IgD-negative memory B cell (primary cell): ENCODE measurements at regions not wholly inside any gene's neighbourhood (a gene's known extent, or its start where the extent isn't known, plus 50 kb on each side); places are given as distances from the start of the nearest gene placed in this dataset.

Experiments used
- H3K27ac Mint-ChIP-seq, 3 donors: one replicate each; pipeline ENCODE4 v1.8.0; 2020 to 2022; ENCODE audit warnings: mild to moderate bottlenecking in 3 of 3, mixed read lengths in 3 of 3, moderate library complexity in 1 of 3
- H3K27me3 Mint-ChIP-seq: one replicate; pipeline ENCODE4 v1.8.0; 2021; ENCODE audit warnings: mixed read lengths
- H3K36me3 Mint-ChIP-seq: one replicate; pipeline ENCODE4 v1.8.0; 2020; ENCODE audit warnings: mild to moderate bottlenecking, mixed read lengths
- H3K4me1 Mint-ChIP-seq, 3 donors: one replicate each; pipeline ENCODE4 v1.8.0; 2020 to 2022; ENCODE audit warnings: mixed read lengths in 3 of 3, mild to moderate bottlenecking in 1 of 3
- H3K4me3 Mint-ChIP-seq, 4 donors: one replicate each; pipeline ENCODE4 v1.8.0; 2020 to 2022; ENCODE audit warnings: mild to moderate bottlenecking in 4 of 4, mixed read lengths in 4 of 4, moderate library complexity in 3 of 4
- H3K9me3 Mint-ChIP-seq, 3 donors: one replicate each; pipeline ENCODE4 v1.8.0; 2020 to 2021; ENCODE audit warnings: mixed read lengths in 3 of 3, mild to moderate bottlenecking in 1 of 3

- Mint-ChIP-seq H3K9me3 (peaks cover 1 to 3% (median 3%) of the 10 kb centered on the region in 3 donors), H3K4me3 (no peak overlapping the region), H3K27ac (no peak overlapping the region), H3K4me1 (peaks cover 0 to 3% (median 0%) of the 10 kb centered on the region in 3 donors), H3K27me3 (no peaks in the 10 kb centered on the region), H3K36me3 (peaks cover 3% of the 10 kb centered on the region)
Observed at GRCh38 chr6:87784690-87785089, 82.7 kb upstream of the AKIRIN2 start.

- Mint-ChIP-seq H3K36me3 (peaks cover 3% of the 10 kb centered on the region), H3K9me3 (peaks cover 1 to 3% (median 3%) of the 10 kb centered on the region in 3 donors), H3K27me3 (no peaks in the 10 kb centered on the region), H3K4me1 (peaks cover 0 to 3% (median 0%) of the 10 kb centered on the region in 3 donors), H3K27ac (no peak overlapping the region), H3K4me3 (no peak overlapping the region)
Observed at GRCh38 chr6:87784051-87784450, 82.0 kb upstream of the AKIRIN2 start.

- Mint-ChIP-seq H3K9me3 (peaks cover 0 to 1% (median 0%) of the 10 kb centered on the region in 3 donors), H3K4me3 (no peak overlapping the region), H3K36me3 (no peaks in the 10 kb centered on the region), H3K27me3 (no peaks in the 10 kb centered on the region), H3K27ac (no peak overlapping the region), H3K4me1 (no peaks in the 10 kb centered on the region)
Observed at GRCh38 chr6:87779542-87779941, 77.5 kb upstream of the AKIRIN2 start.

- no peaks in the 10 kb centered on the region for H3K9me3 Mint-ChIP-seq
- no peaks in the 10 kb centered on the region for H3K36me3 Mint-ChIP-seq
- H3K4me1 Mint-ChIP-seq = no peaks in the 10 kb centered on the region
- H3K4me3 Mint-ChIP-seq = no peak overlapping the region
- no peaks in the 10 kb centered on the region for H3K27me3 Mint-ChIP-seq
- H3K27ac Mint-ChIP-seq = no peak overlapping the region
Observed at GRCh38 chr6:87772597-87773530, 70.8 kb upstream of the AKIRIN2 start.

GRCh38 chr6:87767478-87767877 is 65.4 kb upstream of the AKIRIN2 start:
- Mint-ChIP-seq H3K9me3 (no peaks in the 10 kb centered on the region), H3K4me1 (no peaks in the 10 kb centered on the region), H3K36me3 (no peaks in the 10 kb centered on the region), H3K27me3 (no peaks in the 10 kb centered on the region), H3K27ac (no peak overlapping the region), H3K4me3 (no peak overlapping the region)

GRCh38 chr6:87766211-87766610 is 64.2 kb upstream of the AKIRIN2 start:
- H3K4me1 Mint-ChIP-seq = no peaks in the 10 kb centered on the region
- H3K36me3 Mint-ChIP-seq = no peaks in the 10 kb centered on the region
- no peak overlapping the region for H3K4me3 Mint-ChIP-seq
- H3K27ac Mint-ChIP-seq = peak overlapping the region in 1 of 3 donors; percentile 31
- H3K27me3 Mint-ChIP-seq = no peaks in the 10 kb centered on the region
- no peaks in the 10 kb centered on the region for H3K9me3 Mint-ChIP-seq

GRCh38 chr6:87763901-87764300 is 61.9 kb upstream of the AKIRIN2 start:
- Mint-ChIP-seq H3K27ac (peak overlapping the region in 1 of 3 donors; percentile 10), H3K4me1 (no peaks in the 10 kb centered on the region), H3K9me3 (no peaks in the 10 kb centered on the region), H3K27me3 (no peaks in the 10 kb centered on the region), H3K4me3 (no peak overlapping the region), H3K36me3 (no peaks in the 10 kb centered on the region)

GRCh38 chr6:87763276-87763675 is 61.2 kb upstream of the AKIRIN2 start:
- H3K4me1 Mint-ChIP-seq = no peaks in the 10 kb centered on the region
- H3K4me3 Mint-ChIP-seq = no peak overlapping the region
- H3K27ac Mint-ChIP-seq = no peak overlapping the region
- no peaks in the 10 kb centered on the region for H3K27me3 Mint-ChIP-seq
- no peaks in the 10 kb centered on the region for H3K9me3 Mint-ChIP-seq
- H3K36me3 Mint-ChIP-seq = no peaks in the 10 kb centered on the region

GRCh38 chr6:87762116-87762515 is 60.1 kb upstream of the AKIRIN2 start:
- Mint-ChIP-seq H3K27ac (no peak overlapping the region), H3K9me3 (no peaks in the 10 kb centered on the region), H3K4me1 (peaks cover under 1 to 4% (median under 1%) of the 10 kb centered on the region in 3 donors), H3K36me3 (no peaks in the 10 kb centered on the region), H3K4me3 (no peak overlapping the region), H3K27me3 (no peaks in the 10 kb centered on the region)

- peaks cover 2 to 5% (median 4%) of the 10 kb centered on the region in 3 donors for H3K9me3 Mint-ChIP-seq
- peaks cover 8% of the 10 kb centered on the region for H3K36me3 Mint-ChIP-seq
- no peaks in the 10 kb centered on the region for H3K27me3 Mint-ChIP-seq
- H3K4me1 Mint-ChIP-seq = peaks cover 22 to 24% (median 23%) of the 10 kb centered on the region in 3 donors
- no peak overlapping the region for H3K27ac Mint-ChIP-seq
- peak overlapping the region in 1 of 4 donors; percentile 65 for H3K4me3 Mint-ChIP-seq
Observed at GRCh38 chr6:87757792-87758191, 55.8 kb upstream of the AKIRIN2 start.

- peaks cover 10% of the 10 kb centered on the region for H3K36me3 Mint-ChIP-seq
- no peaks in the 10 kb centered on the region for H3K27me3 Mint-ChIP-seq
- peak overlapping the region in 3 of 4 donors; percentile 18 to 80 (median 61) for H3K4me3 Mint-ChIP-seq
- peaks cover 22 to 24% (median 23%) of the 10 kb centered on the region in 3 donors for H3K4me1 Mint-ChIP-seq
- H3K27ac Mint-ChIP-seq = peak overlapping the region; percentile 75 to 95 (median 94)
- H3K9me3 Mint-ChIP-seq = peaks cover 2 to 5% (median 4%) of the 10 kb centered on the region in 3 donors
Observed at GRCh38 chr6:87756858-87757257, 54.8 kb upstream of the AKIRIN2 start.

GRCh38 chr6:87755708-87756671 is 54.0 kb upstream of the AKIRIN2 start:
- peaks cover 22 to 24% (median 23%) of the 10 kb centered on the region in 3 donors for H3K4me1 Mint-ChIP-seq
- H3K36me3 Mint-ChIP-seq = peaks cover 10% of the 10 kb centered on the region
- peak overlapping the region in 3 of 4 donors; percentile 51 to 80 (median 65) for H3K4me3 Mint-ChIP-seq
- H3K27me3 Mint-ChIP-seq = no peaks in the 10 kb centered on the region
- H3K27ac Mint-ChIP-seq = peak overlapping the region; percentile 75 to 95 (median 94)
- H3K9me3 Mint-ChIP-seq = peaks cover 2 to 5% (median 4%) of the 10 kb centered on the region in 3 donors

GRCh38 chr6:87754828-87755227 is 52.8 kb upstream of the AKIRIN2 start:
- peak overlapping the region in 2 of 3 donors; percentile 75 to 95 for H3K27ac Mint-ChIP-seq
- peaks cover 22 to 24% (median 23%) of the 10 kb centered on the region in 3 donors for H3K4me1 Mint-ChIP-seq
- no peaks in the 10 kb centered on the region for H3K27me3 Mint-ChIP-seq
- H3K36me3 Mint-ChIP-seq = peaks cover 10% of the 10 kb centered on the region
- H3K4me3 Mint-ChIP-seq = peak overlapping the region in 2 of 4 donors; percentile 7 to 27
- peaks cover 2 to 5% (median 4%) of the 10 kb centered on the region in 3 donors for H3K9me3 Mint-ChIP-seq

GRCh38 chr6:87753131-87753685 is 51.2 kb upstream of the AKIRIN2 start:
- peaks cover 2 to 5% (median 4%) of the 10 kb centered on the region in 3 donors for H3K9me3 Mint-ChIP-seq
- no peaks in the 10 kb centered on the region for H3K27me3 Mint-ChIP-seq
- peak overlapping the region in 2 of 3 donors; percentile 37 to 45 for H3K27ac Mint-ChIP-seq

More at GRCh38 chr6:87753131-87753685, 51.2 kb upstream of the AKIRIN2 start:
- Mint-ChIP-seq H3K4me1 (peaks cover 22 to 24% (median 23%) of the 10 kb centered on the region in 3 donors), H3K4me3 (no peak overlapping the region), H3K36me3 (peaks cover 10% of the 10 kb centered on the region)
